Psoas muscle (tissue), 7 donors: ENCODE measurements at regions not wholly inside any gene's neighbourhood (a gene's known extent, or its start where the extent isn't known, plus 50 kb on each side); places are given as distances from the start of the nearest gene placed in this dataset.

Experiments used
- ATAC-seq, 4 donors: fragments of 200-7000 bp; cut with Tn5 transposase; one replicate each; pipeline ENCODE4 v1.9.1; 2020; ENCODE audit warnings: moderate library complexity in 3 of 4, mild to moderate bottlenecking in 2 of 4
- DNase-seq, 2 donors: peaks; one replicate each; pipeline ENCODE4 v3.0.0-alpha.2; 2020
- H3K27ac ChIP-seq: fragments of 200-600 bp; one replicate; pipeline ENCODE4 v1.8.0; 2022
- H3K27me3 ChIP-seq, 3 donors: fragments of 200-600 bp in 1 of 3; one replicate each; pipeline versions ENCODE4 v1.6.1 to v1.8.0; 2013 to 2022; ENCODE audit warnings: low read length in 2 of 3, mild to moderate bottlenecking in 2 of 3, moderate library complexity in 1 of 3; ENCODE audit not compliant: insufficient read depth in 3 of 3
- H3K36me3 ChIP-seq, 2 donors: fragments of 200-600 bp in 1 of 2; one replicate each; pipeline versions ENCODE4 v1.6.1 to v1.8.0; 2013 to 2022; ENCODE audit warnings: low read depth in 1 of 2, mild to moderate bottlenecking in 1 of 2, moderate library complexity in 1 of 2; ENCODE audit not compliant: insufficient read depth in 1 of 2
- H3K4me1 ChIP-seq: fragments of 200-600 bp; one replicate; pipeline ENCODE4 v1.8.0; 2022
- H3K4me3 ChIP-seq: fragments of 200-600 bp; one replicate; pipeline ENCODE4 v1.8.0; 2022; ENCODE audit warnings: mild to moderate bottlenecking
- H3K9me3 ChIP-seq: fragments of 200-600 bp; one replicate; pipeline ENCODE4 v1.8.0; 2022
- CTCF ChIP-seq: fragments of 200-600 bp; IDR thresholded peaks from one replicate; pipeline ENCODE4 v1.8.0; 2022; ENCODE audit warnings: antibody characterized with exemption
- WGBS, 3 donors: extraction: QIAGEN DNeasy Blood & Tissue Kit; methylation state at CpG; one replicate each; pipeline versions ENCODE4 v1.1.6 to v1.1.7; 2013; 5-methylcytosine and 5-hydroxymethylcytosine counted together
- intact Hi-C, 2 donors: fragments of 100-400 bp; cut with DNase I; formaldehyde crosslinking; loops; one replicate each; pipeline versions ENCODE4 v1.11.0 to v1.14.2; 2022
- donor health status: healthy with polysubstance abuse.
- donor health status: DM: no; HTN: no; CAD: no; lungs with moderate emphysema.
- donor health status: Bipolar disorder and iron deficiency.
- donor health status: healthy.
- donor health status: DM: yes; HTN: yes; CAD: no.
- donor health status: DM: no; HTN: no; CAD: no.
- donor health status: DM: yes; HTN: yes; CAD: no.

GRCh38 chr15:31954374-31955172, 75.7 kb upstream of the CHRNA7 start:
- no peak for TF ChIP-seq CTCF
- H3K27ac ChIP-seq, result no peak overlapping the region
- H3K9me3 ChIP-seq, result peaks cover 4% of the 10 kb centered on the region
- WGBS, 3 donors, result 67 to 76% (median 72%) methylated on average over 8 of the region's 8 CpGs
- H3K36me3 ChIP-seq, result no peaks in the 10 kb centered on the region
- H3K4me1 ChIP-seq, result no peaks in the 10 kb centered on the region
- no peak for DNase-seq
- intact Hi-C loops, result no loop called here
- peaks cover 0 to 3% (median 0%) of the 10 kb centered on the region in 3 donors for H3K27me3 ChIP-seq
- no peak for ATAC-seq
- no peak overlapping the region for H3K4me3 ChIP-seq

- H3K27me3 ChIP-seq, result peaks cover 0 to 3% (median 0%) of the 10 kb centered on the region in 3 donors
- H3K4me1 ChIP-seq, result no peaks in the 10 kb centered on the region
- H3K27ac ChIP-seq, result no peak overlapping the region
- ATAC-seq (no peak), DNase-seq (no peak)
- 29 to 49% (median 48%) methylated on average over 1 of the region's 1 CpG for WGBS, 3 donors
- H3K4me3 ChIP-seq, result no peak overlapping the region
- intact Hi-C loops, result no loop called here
- H3K9me3 ChIP-seq, result peaks cover 5% of the 10 kb centered on the region
- no peak for TF ChIP-seq CTCF
- no peaks in the 10 kb centered on the region for H3K36me3 ChIP-seq
Observed at GRCh38 chr15:31955734-31956133, 74.6 kb upstream of the CHRNA7 start.

GRCh38 chr15:31957581-31957980, 72.7 kb upstream of the CHRNA7 start:
- no peak for ATAC-seq
- no peaks in the 10 kb centered on the region for H3K36me3 ChIP-seq
- H3K4me3 ChIP-seq, result no peak overlapping the region
- peaks cover 5% of the 10 kb centered on the region for H3K9me3 ChIP-seq
- no peak for TF ChIP-seq CTCF
- H3K27me3 ChIP-seq, result peaks cover 0 to 3% (median 0%) of the 10 kb centered on the region in 3 donors
- no peak overlapping the region for H3K27ac ChIP-seq
- intact Hi-C loops, result no loop called here
- H3K4me1 ChIP-seq, result no peaks in the 10 kb centered on the region
- no peak for DNase-seq

- WGBS, 3 donors, result 85 to 90% (median 88%) methylated on average over 7 of the region's 7 CpGs
- H3K36me3 ChIP-seq, result no peaks in the 10 kb centered on the region
- intact Hi-C loops, result no loop called here
Observed at GRCh38 chr15:31964586-31965307, 65.6 kb upstream of the CHRNA7 start.

More at GRCh38 chr15:31964586-31965307, 65.6 kb upstream of the CHRNA7 start:
- ATAC-seq, result no peak
- Histone ChIP-seq H3K4me3 (no peak overlapping the region), H3K9me3 (no peaks in the 10 kb centered on the region), H3K4me1 (no peaks in the 10 kb centered on the region), H3K27ac (no peak overlapping the region), H3K27me3 (peaks cover 0 to 4% (median 0%) of the 10 kb centered on the region in 3 donors)
- TF ChIP-seq CTCF, result no peak
- DNase-seq, result no peak
